HG03025 (cell line): ENCODE measurements at regions not wholly inside any gene's neighbourhood (a gene's known extent, or its start where the extent isn't known, plus 50 kb on each side); places are given as distances from the start of the nearest gene placed in this dataset.
A peak's percentile ranks its signal among the peaks of the same experiment; 100 is the strongest.

Experiments used
- ATAC-seq: cut with Tn5 transposase; IDR thresholded peaks from one replicate; pipeline ENCODE4 v1.9.1; 2021; ENCODE audit warnings: mild to moderate bottlenecking, moderate library complexity; ENCODE audit not compliant: unreplicated experiment, low FRiP score

DNA sequence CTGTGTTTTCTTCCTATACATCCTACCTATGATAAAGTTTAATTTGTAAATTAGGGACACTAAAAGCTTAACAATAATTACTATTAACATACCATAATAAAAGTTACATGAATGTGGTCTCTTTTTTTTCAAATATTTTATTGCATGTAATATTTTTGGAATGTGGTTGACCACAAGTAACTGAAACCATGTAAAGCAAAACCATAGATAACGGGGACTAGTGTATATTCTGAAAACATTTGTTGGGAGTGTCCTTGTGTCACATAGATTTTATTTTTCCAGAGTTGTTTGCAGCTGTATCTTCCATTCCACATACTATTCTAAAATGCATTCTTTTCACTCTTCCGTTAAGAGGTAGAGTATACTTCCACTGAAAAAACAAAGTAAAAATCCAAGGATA is 200.4 kb downstream of the KIF18A start:
- no peak for ATAC-seq

DNA sequence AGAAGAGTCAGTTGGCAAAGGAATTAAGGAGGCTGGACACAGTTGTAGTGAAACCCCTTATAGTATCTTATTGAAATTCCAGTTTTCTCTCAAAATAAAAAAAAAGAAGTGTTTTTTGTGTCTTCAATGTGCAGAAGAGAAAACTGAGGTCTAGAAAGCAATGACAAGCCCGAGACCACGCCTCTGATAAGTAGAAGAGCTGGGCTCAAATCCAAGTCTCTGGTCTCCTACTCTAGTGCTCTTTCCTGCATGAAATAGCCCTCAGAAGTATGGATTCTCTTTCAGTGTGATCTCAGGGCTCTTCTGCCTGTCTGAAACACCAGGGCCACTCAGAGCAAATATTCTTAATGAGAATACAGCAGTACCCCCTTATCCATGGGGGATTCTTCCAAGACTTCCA is 200.9 kb downstream of the KIF18A start:
- ATAC-seq: no peak

DNA sequence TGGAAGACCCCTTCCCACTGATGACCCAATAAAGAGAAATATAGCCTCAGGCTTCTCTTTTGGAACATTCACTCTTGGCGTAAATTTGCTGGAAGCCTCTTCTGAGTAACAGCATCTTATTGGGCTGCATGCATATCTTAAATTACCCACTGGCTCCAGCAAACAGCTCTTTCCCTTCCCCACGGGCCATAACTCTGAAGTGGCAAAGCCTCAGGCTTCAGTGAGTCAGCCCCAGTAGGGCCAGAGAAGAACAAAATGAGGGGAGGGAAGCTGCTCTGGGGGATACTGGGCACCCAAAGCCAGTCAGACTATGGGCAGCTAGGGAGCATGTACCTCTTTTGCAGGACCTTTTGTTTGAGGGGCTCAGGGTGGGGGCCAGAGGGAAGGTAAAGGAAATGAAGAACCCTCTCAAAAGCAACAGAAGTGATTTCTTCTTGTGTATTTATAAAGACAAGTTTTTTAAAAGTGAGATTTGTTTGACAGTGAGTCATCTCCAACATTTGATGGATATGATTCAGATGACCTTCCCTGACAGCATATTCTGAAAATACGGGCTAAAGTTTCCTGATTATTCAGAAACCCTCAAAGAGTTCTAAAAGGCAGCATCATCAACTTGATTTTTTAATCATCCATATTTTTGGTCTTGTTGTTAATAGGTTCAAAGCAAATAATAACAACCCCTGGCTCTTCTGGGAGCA is 203.4 kb downstream of the KIF18A start:
- ATAC-seq: no peak

DNA sequence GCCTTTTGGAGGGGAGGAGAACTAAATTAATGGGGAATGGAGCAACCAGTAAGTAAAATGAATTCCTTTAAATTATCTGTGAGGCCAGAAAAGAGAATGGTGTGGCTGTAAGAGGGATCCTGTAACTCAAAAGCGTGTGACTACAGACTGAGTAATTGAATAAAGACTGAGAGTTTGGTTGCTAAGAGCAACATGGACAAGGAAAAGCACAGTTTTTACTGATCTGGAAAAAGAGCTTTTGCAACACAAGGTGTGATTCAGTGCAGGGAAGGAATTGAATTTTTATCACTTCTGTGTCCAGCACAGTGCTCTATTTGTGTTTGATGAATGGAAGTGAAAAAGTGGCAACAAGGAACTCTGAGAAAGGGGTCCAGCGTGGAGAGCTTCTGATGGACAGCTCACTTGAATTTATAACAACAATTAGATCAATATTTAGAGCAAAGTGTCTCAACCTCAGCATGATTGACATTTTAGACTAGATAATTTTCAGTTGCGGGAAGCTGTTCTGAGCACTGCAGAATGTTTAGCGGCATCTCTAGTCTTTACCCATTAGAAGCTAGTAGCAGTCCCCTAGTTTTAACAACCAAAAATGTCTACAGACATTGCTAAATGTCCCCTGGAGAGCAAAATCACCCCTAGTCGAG is 202.8 kb upstream of the BDNF start:
- no peak for ATAC-seq

DNA sequence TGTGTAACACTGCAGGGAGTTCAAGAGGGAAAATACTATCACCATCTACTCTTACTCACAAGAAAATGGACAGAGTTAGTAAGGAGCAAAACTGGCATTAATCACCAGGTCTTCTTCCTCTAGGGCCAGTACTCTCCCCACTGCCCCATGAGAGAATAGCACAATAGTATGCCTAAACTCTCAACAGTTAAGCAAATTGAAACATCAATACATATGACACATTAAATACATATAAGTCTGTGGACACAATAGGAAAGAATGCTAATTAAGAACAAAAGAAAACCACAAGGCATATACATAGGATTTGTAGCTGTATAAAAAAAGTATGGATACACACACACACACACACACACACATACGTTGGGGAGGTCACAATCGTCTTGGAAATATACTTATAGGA is 197.9 kb upstream of the BDNF start:
- ATAC-seq: no peak

DNA sequence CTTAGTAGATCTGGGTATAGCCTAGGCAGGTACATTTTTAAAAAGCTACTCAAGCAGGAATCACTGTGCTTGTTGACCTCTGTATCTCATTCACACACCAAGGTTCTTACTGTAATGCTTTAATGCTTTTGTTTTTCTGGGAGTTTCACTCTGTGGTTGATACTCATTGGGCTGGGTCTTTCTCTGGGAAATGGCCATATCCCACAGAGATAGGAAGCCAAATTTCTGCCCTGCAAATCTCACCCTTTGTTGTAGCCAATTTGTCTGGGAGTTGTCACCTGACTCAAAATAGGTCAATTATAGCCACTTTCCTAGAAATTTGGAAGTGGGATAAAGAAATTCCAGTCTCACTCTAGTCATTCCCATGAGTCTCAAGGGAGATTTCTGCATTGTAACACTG is 195.8 kb upstream of the BDNF start:
- no peak for ATAC-seq

DNA sequence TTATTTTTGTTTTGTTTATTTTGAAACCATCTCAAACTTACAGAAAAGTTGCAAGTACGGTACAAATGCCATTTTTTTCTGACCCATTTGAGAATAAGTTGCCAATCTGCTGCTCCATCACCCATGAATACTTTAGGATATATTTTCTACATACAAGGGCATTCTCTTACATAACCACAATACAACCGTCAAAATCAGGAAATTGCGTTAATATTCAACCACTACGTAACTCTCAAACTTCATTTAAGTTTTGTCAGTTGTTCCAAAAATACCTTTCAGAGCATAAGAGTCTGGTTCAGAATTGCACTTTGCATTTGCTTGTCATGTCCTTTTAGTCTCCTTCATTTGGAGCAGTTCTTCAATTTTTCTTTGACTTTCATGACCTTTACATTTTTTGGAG is 194.3 kb upstream of the BDNF start:
- no peak for ATAC-seq

DNA sequence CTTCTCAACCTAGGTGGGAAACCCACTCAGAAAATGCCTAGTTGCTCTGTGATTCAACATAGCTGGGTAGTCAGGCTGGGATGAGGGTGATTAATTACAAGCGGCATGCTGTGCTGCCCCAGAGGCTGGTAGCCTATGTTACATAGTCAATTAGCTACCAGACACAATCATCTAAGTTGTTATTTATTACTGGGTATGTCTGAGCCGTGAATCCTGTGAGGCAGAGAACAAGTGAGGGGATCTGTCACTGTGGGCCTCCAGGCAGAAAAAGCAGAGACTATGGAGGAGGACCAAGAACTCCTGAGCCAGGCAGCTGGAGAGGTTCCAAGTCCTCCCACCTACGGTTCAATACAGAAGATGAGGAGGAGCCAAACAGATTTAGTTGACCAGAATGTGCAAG is 186.6 kb upstream of the BDNF start:
- ATAC-seq: no peak

DNA sequence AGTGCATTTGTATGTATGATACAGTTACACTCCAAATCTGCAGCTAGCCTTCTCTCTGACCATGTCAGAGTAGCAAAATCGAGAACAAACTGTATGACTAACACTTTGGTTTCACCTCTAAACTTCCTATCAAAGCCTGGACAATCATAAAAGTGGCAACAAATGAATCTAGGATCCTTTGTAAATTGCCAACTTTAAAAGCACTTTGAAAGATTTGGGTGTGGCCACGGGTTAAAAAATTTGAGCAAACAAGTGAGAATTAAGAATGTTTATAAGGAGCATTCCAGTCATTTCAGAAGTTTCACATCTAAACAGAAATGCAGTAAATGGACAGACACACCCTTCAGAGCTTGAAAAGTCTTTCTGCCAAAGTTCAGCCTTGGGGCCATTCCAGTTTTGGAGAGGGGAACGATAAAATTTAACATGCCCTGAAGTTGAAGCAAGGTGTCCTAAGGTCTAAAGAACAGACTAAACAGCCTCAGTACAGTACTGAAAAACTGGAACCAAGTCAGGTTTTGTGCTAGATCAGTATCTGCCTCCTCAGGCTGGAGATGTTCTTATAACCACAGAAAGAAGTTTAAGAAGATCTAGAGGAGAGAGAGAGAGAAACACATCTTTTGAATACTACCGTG is 181.9 kb upstream of the BDNF start:
- peak; percentile 47 for ATAC-seq

DNA sequence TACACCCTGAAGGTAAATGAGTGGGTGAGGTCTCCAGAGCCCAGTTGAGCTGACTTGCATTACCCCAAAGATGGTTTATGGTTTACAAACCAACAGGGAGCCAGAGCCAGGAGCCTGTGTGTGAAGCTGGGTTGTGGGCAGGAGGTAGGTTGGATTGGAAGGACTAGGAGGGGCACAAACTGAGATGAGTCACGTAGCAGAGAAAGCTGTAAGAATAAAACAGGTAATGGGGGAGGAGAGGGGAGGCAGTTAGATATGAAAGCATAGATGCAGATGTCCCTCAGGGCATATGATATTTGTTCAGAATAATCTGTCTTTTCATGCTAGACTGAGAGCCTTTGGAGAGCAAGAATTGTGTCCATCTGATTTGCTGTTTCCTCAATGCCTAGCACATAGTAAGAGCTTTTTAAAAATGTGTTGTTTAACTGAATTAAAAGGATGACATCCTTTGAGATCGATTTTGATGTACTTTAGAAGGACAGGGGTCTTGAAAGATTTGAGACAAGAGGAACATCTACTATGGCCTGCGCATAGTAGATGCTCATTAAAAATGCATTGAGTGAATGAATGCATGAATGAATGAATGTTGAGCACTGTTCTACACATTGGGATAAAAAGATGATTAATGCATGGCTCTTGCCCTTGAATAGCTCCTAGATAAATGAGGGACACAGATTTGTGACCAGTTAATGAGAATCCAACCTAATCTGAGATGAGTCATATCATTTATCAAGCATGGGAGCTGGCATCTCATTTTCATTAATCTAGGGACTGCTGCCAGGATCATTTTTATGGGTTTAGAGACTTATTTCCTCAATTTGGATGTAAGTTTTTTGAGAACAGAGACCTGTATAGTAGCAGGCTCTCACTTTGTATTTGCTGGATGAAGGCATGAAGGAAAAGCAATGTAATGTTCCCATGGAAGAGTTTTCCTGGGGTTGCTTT is 175.8 kb upstream of the BDNF start:
- no peak for ATAC-seq

DNA sequence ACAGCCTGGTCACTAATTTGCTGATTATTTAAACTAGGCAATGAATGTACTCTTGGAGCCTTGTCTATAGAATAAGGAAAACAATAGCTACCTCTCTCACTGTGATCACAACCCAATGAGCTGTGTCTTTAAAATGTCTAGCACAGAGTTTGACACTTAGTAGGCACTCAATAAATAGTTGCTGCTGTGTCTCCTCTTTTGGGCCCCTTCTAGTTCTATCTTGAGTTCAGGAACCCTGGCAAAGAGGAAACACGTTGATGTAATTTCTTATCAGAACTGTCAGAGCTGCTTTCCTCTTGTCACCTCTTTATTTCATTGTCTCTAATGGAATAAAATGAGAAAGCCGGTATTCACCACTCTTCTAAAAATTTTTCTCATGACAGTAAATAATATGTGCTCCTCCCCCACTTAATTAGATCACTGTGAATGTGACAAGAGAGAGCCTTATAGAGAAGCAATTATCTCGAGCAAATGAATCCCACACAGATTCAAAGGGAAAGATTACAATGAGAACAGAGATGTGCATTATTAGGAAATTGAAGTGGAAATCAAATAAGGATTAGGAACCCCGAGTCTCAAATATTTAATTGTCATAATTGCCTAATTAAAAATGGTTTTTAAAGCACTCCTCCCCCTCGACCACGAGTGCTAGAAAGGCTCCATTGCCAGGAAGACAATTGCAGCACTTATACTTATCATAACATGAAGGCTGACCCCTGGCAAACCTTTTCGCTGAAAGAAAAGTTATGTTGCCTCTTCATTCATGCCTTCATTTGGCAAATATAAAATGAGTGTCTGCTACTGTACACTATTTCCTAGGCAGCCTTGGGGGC is 175.0 kb upstream of the BDNF start:
- no peak for ATAC-seq

DNA sequence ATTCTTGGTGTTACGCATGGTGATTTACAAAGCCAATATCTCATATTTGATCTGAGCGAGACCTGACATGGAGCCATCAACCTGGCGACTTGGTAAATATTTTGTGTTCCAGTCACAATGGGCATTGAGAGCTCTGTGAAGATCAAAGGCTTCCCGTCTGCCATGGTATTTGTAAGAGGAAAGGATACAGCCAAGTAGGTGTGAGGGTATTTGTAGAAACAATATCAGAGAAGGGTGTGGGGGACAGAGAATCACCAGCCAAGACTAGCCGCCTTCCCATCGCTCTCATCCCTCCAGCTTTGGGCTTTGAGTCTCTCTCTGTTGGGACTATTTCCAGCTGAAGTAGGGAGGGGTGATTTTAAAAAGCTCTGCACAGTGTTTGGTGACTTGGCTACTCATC is 173.4 kb upstream of the BDNF start:
- ATAC-seq: no peak

DNA sequence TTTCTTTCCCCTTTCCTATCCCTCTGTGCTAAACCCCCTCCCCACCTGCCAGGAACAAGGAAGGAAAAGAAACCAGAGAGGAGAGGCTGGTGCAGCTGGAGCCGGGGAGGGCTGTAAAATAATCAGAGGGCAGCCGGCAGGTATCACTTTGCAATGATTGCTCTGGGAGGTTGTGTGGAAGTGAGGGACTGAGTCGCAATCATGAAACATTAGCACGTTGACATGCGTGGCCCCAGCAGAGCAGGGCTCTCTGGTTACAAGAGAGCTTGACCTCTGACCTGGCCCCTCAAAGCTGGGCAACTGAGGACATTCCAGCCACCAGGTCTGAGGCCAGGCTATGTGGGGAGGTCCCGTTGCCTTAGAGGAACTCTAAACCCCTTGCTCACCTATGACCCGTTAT is 170.8 kb upstream of the BDNF start:
- ATAC-seq: no peak

DNA sequence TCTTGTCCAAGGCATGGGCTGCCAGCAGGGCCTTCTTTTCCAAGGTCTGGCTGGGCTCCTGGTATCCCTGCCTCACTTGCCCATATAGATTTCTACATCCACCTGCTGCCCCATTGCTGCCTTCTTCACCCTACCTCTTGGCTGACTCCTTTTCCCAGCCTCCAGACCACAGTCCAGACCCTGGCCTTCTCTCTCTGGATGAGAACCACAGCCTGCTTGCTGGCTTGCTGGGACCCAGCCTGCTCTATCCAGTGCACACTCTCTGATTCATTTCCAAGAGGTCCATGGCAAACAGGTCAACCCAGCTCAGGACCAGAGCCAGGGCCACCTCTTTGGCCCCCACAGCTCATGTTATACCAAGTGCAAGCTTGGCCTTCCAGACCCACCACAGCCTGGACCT is 169.4 kb upstream of the BDNF start:
- ATAC-seq: no peak

DNA sequence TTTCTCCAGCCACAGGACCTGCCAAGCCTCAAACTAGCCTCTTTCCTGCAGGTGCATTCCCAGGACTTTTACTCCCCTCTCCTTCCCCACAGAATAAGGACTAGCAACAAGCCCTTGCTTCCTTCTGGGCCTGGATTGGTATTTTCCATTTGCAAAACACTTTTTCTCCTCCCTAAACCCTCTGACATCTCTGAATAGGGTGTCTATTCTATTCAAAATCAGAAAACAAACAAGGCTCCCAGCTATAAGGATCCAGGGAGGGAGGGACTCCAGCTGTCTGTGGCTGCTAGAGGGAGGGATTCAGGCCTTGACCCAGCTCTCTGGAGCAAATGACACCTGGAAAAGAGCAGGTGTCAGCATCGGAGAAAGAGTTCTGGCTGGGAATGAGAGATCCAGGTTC is 168.5 kb upstream of the BDNF start:
- ATAC-seq: no peak

DNA sequence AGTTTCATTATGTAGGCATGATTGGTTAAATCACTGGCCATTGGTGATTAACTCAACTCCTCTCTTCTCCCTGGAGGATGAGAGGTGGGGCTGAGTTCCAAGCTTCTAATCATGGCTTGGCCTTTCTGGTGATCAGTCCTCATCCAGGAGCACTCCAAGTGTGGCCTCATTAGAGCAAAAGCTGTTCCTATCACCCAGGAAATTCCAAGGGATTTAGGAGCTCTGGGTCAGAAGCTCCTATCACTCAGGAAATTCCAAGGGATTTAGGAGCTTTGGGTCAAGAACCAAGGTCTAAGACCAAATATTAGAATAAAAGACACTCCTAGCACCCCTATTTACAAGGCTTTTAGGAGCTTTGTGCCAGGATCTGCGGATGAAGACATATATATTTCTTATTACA is 168.0 kb upstream of the BDNF start:
- no peak for ATAC-seq

DNA sequence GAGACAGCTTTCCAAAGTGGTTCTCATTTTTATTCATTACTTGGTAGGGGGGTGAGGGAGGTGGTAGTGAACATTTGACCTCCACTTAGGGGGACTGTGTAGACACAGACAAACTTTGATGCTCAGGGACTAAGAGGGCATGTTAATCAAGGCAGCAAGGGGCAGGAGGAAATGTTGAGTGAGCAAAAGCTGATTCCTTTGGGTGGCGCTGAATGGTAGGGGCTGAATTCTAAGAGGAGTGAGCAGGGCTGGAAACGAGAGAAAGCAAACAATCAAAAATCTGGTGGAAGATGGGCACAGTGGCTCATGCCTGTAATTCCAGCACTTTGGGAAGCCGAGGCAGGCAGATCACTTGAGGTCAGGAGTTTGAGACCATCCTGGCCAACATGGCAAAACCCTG is 164.8 kb upstream of the BDNF start:
- ATAC-seq: no peak

DNA sequence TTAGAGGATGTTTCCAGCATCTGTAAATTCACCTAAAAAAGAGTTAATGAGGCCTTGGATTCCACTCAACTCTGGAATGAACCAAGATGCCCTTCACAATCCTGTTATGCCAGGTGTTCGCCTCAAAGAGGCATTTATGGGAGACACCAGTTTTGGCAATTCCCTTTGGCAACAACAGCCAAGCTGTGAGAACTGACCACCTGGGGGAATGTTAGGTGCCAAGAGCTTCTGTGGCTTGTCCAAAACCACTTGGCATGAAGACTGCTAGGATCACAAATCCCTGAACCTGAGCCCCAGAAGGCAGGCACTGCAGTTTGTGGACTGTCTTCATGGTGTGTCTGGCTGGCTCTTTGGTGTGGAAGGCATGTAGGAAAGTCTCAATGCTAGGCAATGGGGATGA is 164.4 kb upstream of the BDNF start:
- ATAC-seq: no peak

DNA sequence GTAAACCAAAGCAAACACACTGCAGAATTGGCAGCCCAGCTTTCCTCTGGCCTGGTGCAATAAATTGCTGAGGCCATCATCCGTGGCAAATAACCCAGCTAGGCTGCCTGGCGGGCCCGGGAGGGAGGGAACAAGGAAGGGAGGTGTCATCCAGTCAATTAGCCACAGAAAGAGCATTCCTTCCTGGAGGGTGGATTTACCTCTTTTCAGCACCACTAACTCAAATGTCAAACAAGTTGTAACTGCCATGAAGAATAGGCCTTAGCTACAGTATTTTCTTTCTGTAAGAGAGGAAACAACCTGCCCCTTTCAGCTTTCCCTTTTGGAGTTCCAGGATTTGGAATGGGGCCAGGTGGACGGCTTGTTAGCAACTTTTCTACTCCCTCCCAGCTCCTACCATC is 163.8 kb upstream of the BDNF start:
- no peak for ATAC-seq

DNA sequence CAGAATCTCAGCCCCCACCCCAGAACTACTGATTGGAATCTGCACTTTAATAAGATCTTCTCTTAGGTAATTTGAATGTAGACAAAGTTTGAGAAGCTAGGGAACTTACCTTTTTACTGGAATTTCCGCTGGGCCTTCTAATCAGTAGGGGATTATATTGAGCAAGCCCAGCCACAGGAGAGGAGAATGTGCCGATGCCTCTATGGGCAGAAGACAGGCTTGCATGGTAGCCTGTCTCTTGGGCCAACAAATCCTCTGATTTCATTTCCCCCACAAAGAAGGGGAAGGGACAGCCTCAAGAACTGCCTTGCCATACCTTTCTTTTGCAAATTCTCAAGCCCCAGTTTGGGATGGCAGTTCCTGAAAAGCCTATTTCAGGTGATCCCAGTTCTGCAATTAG is 163.4 kb upstream of the BDNF start:
- no peak for ATAC-seq
